IMR-90 (cell line): ENCODE measurements at regions not wholly inside any gene's neighbourhood (a gene's known extent, or its start where the extent isn't known, plus 50 kb on each side); places are given as distances from the start of the nearest gene placed in this dataset.

Source experiments
- ATAC-seq: fragments of 200-7000 bp; cut with Tn5 transposase; 2 replicates; pipeline ENCODE4 v1.9.1; 2020; ENCODE audit warnings: low read depth, mild to moderate bottlenecking, moderate library complexity
- BruUV-seq: library from RNA; stranded (reverse); fragments of 400-500 nt; replicated peaks from 2 replicates; lab custom pipeline; 2021; lab: Mats Ljungman, UMichigan
- CTCF ChIA-PET: fragments of 300-600 bp; formaldehyde crosslinking; extraction: SDS; loops from one replicate; lab custom pipeline; 2021; ENCODE audit warnings: antibody characterized with exemption; lab: Yijun Ruan, JAX
- POLR2A ChIA-PET: fragments of 300-600 bp; sonication (Branson Sonifier 250); formaldehyde crosslinking; loops from one replicate; lab custom pipeline; 2022; ENCODE audit warnings: antibody characterized with exemption; ENCODE audit not compliant: unreplicated experiment; lab: Charles Lee
- DNase-seq: peaks from one replicate; pipeline ENCODE4 v3.0.0; 2013
- H2AFZ ChIP-seq: replicated peaks from 2 replicates; pipeline ENCODE3; 2013; ENCODE audit warnings: low read length, mild to moderate bottlenecking; ENCODE audit not compliant: poor library complexity
- H2AK5ac ChIP-seq: 2 replicates; pipeline ENCODE4 v1.6.1; 2013; ENCODE audit warnings: low read depth, low read length, inconsistent platforms
- H2AK9ac ChIP-seq: replicated peaks from 2 replicates; pipeline ENCODE3; 2013; ENCODE audit warnings: mild to moderate bottlenecking, low read depth, low read length, moderate library complexity; ENCODE audit not compliant: poor library complexity
- H2BK120ac ChIP-seq: 2 replicates; pipeline ENCODE4 v1.6.1; 2013; ENCODE audit warnings: low read depth, low read length, inconsistent platforms
- H2BK15ac ChIP-seq: 3 replicates; pipeline ENCODE4 v1.6.1; 2013; ENCODE audit warnings: low read depth, low read length, inconsistent platforms
- H2BK20ac ChIP-seq: 2 replicates; pipeline ENCODE4 v1.6.1; 2013; ENCODE audit warnings: low read depth, mild to moderate bottlenecking, inconsistent platforms, low read length, moderate library complexity
- H2BK5ac ChIP-seq: 2 replicates; pipeline ENCODE4 v1.6.1; 2013; ENCODE audit warnings: mild to moderate bottlenecking, low read depth, low read length, inconsistent platforms; ENCODE audit not compliant: poor library complexity, severe bottlenecking
- H3K14ac ChIP-seq: replicated peaks from 2 replicates; pipeline ENCODE4 v1.6.1; 2013; ENCODE audit warnings: low read depth, low read length, inconsistent platforms
- H3K18ac ChIP-seq: 2 replicates; pipeline ENCODE4 v1.6.1; 2013; ENCODE audit warnings: low read depth, low read length, control low read depth
- H3K23ac ChIP-seq: 2 replicates; pipeline ENCODE4 v1.6.1; 2013; ENCODE audit warnings: low read depth, low read length, inconsistent platforms
- H3K27ac ChIP-seq: 2 replicates; pipeline ENCODE4 v1.5.1; 2013; ENCODE audit warnings: mild to moderate bottlenecking, control low read depth, low read length; ENCODE audit not compliant: insufficient read depth
- H3K27me3 ChIP-seq: 2 replicates; pipeline ENCODE4 v1.6.1; 2013; ENCODE audit warnings: low read length; ENCODE audit not compliant: control insufficient read depth, insufficient read depth
- H3K36me3 ChIP-seq: 2 replicates; pipeline ENCODE4 v1.6.1; 2013; ENCODE audit warnings: low read length, mixed read lengths; ENCODE audit not compliant: control insufficient read depth, insufficient read depth
- H3K4ac ChIP-seq: 2 replicates; pipeline ENCODE4 v1.6.1; 2013; ENCODE audit warnings: low read depth, low read length, inconsistent platforms
- H3K4me1 ChIP-seq: 2 replicates; pipeline ENCODE4 v1.6.1; 2013; ENCODE audit warnings: low read length, mixed read lengths; ENCODE audit not compliant: control insufficient read depth, insufficient read depth
- H3K4me2 ChIP-seq: 2 replicates; pipeline ENCODE4 v1.6.1; 2013; ENCODE audit warnings: low read depth, mild to moderate bottlenecking, control low read depth, low read length, moderate library complexity
- H3K4me3 ChIP-seq: 2 replicates; pipeline ENCODE4 v1.5.1; 2013; ENCODE audit warnings: low read depth, mild to moderate bottlenecking, control low read depth, low read length, moderate library complexity; ENCODE audit not compliant: insufficient read depth
- H3K56ac ChIP-seq: 2 replicates; pipeline ENCODE4 v1.6.1; 2013; ENCODE audit warnings: low read length, inconsistent platforms; ENCODE audit not compliant: insufficient read depth; ENCODE audit errors: extremely low read depth
- H3K79me1 ChIP-seq, 2 experiments: 2 replicates each; pipeline ENCODE4 v1.6.1; 2013; ENCODE audit warnings: low read length in 2 of 2, inconsistent platforms in 1 of 2, low read depth in 1 of 2
- H3K9ac ChIP-seq: 2 replicates; pipeline ENCODE4 v1.6.1; 2013; ENCODE audit warnings: low read depth, low read length, control low read depth
- H3K9me1 ChIP-seq: 2 replicates; pipeline ENCODE4 v1.6.1; 2013; ENCODE audit warnings: low read length, inconsistent platforms; ENCODE audit not compliant: insufficient read depth
- H3K9me3 ChIP-seq: 2 replicates; pipeline ENCODE4 v1.6.1; 2013; ENCODE audit warnings: low read length; ENCODE audit not compliant: control insufficient read depth, insufficient read depth
- H4K20me1 ChIP-seq: 2 replicates; pipeline ENCODE4 v1.6.1; 2013; ENCODE audit warnings: low read length, inconsistent platforms; ENCODE audit not compliant: insufficient read depth
- H4K5ac ChIP-seq: 2 replicates; pipeline ENCODE4 v1.6.1; 2013; ENCODE audit warnings: mild to moderate bottlenecking, low read depth, low read length, control low read depth
- H4K8ac ChIP-seq, 2 experiments: 2 replicates each; pipeline ENCODE4 v1.6.1; 2013; ENCODE audit warnings: low read depth in 2 of 2, low read length in 2 of 2, control low read depth in 1 of 2, inconsistent platforms in 1 of 2
- H4K91ac ChIP-seq: 2 replicates; pipeline ENCODE4 v1.6.1; 2013; ENCODE audit warnings: low read depth, low read length, inconsistent platforms; ENCODE audit not compliant: insufficient read depth
- BHLHE40 ChIP-seq: fragments of 150-350 bp; IDR thresholded peaks from 2 replicates; pipeline ENCODE4 v1.6.1; 2016; ENCODE audit warnings: mild to moderate bottlenecking, low read depth, low read length
- CEBPB ChIP-seq: IDR thresholded peaks from 2 replicates; pipeline ENCODE4 v1.6.1; 2012; ENCODE audit warnings: low read depth, low read length, improper control_type of control experiment
- CHD1 ChIP-seq: IDR thresholded peaks from 2 replicates; pipeline ENCODE4 v1.6.1; 2012; ENCODE audit warnings: low read depth, low read length, improper control_type of control experiment
- ELK1 ChIP-seq: fragments of 150-350 bp; IDR thresholded peaks from 2 replicates; pipeline ENCODE4 v1.6.1; 2016; ENCODE audit warnings: low read depth, mild to moderate bottlenecking, low read length, moderate library complexity, borderline replicate concordance
- FOS ChIP-seq: fragments of 150-350 bp; IDR thresholded peaks from 2 replicates; pipeline ENCODE4 v1.6.1; 2016; ENCODE audit warnings: low read depth, low read length
- MAFK ChIP-seq: IDR thresholded peaks from 2 replicates; pipeline ENCODE4 v1.6.1; 2012; ENCODE audit warnings: low read depth, low read length, improper control_type of control experiment
- MAZ ChIP-seq: IDR thresholded peaks from 2 replicates; pipeline ENCODE4 v1.6.1; 2012; ENCODE audit warnings: low read depth, mild to moderate bottlenecking, low read length, improper control_type of control experiment, moderate library complexity, borderline replicate concordance
- MXI1 ChIP-seq: IDR thresholded peaks from 2 replicates; pipeline ENCODE4 v1.6.1; 2012; ENCODE audit warnings: low read depth, mild to moderate bottlenecking, low read length, moderate library complexity, borderline replicate concordance
- NFE2L2 ChIP-seq: fragments of 150-350 bp; IDR thresholded peaks from 2 replicates; pipeline ENCODE4 v1.6.1; 2016; ENCODE audit warnings: low read depth, mild to moderate bottlenecking, low read length
- POLR2A ChIP-seq: IDR thresholded peaks from 2 replicates; pipeline ENCODE4 v1.6.1; 2012; ENCODE audit warnings: mild to moderate bottlenecking, low read depth, low read length
- RAD21 ChIP-seq: IDR thresholded peaks from 2 replicates; pipeline ENCODE4 v1.6.1; 2012; ENCODE audit warnings: low read length, improper control_type of control experiment
- RCOR1 ChIP-seq: IDR thresholded peaks from 2 replicates; pipeline ENCODE4 v1.6.1; 2012; ENCODE audit warnings: mild to moderate bottlenecking, low read length, improper control_type of control experiment; ENCODE audit not compliant: insufficient replicate concordance
- RFX5 ChIP-seq: IDR thresholded peaks from 2 replicates; pipeline ENCODE4 v1.8.0; 2012; ENCODE audit warnings: low read depth, mild to moderate bottlenecking, low read length, moderate library complexity
- SMC3 ChIP-seq: fragments of 150-350 bp; IDR thresholded peaks from 2 replicates; pipeline ENCODE4 v1.6.1; 2016; ENCODE audit warnings: low read depth, mild to moderate bottlenecking, antibody characterized with exemption, low read length, moderate library complexity
- USF2 ChIP-seq: fragments of 150-350 bp; IDR thresholded peaks from 2 replicates; pipeline ENCODE4 v1.6.1; 2017; ENCODE audit warnings: mild to moderate bottlenecking, antibody characterized with exemption, low read length, low read depth
- WGBS, 2 experiments: methylation state at CpG; one replicate each; pipeline versions ENCODE4 v1.1.5 to v1.1.7; 2013; ENCODE audit warnings: missing lambda C conversion rate in 2 of 2; ENCODE audit not compliant: insufficient read length in 1 of 2; ENCODE audit errors: extremely low coverage in 2 of 2; 5-methylcytosine and 5-hydroxymethylcytosine counted together
- dilution Hi-C: fragments of 300-500 bp; cut with HindIII; formaldehyde crosslinking; loops from one replicate; pipeline ENCODE4 v1.14.3; 2018; ENCODE audit warnings: low sequenced_read_pairs; ENCODE audit not compliant: unreplicated experiment
- in situ Hi-C: fragments of 300-500 bp; cut with MboI; formaldehyde crosslinking; loops from 3 replicates; pipeline ENCODE4 v1.14.3; 2019; ENCODE audit warnings: low sequenced_read_pairs, inconsistent platforms, mixed read lengths
- intact Hi-C: fragments of 100-400 bp; cut with micrococcal nuclease; formaldehyde crosslinking; loops from 2 replicates; pipeline ENCODE4 v1.10.0; 2022

- Histone ChIP-seq H3K27me3 (no peaks in the 10 kb centered on the region), H2AK5ac (no peak overlapping the region), H3K4me2 (no peak overlapping the region), H2AFZ (no peak overlapping the region), H3K36me3 (no peaks in the 10 kb centered on the region), H4K91ac (no peak overlapping the region), H4K8ac (no peak overlapping the region), H3K9me3 (peaks cover 5% of the 10 kb centered on the region; the same call in 1 of the 2 replicates), H2BK20ac (no peak overlapping the region), H3K4me3 (no peak overlapping the region), H3K56ac (no peak overlapping the region), H3K27ac (no peak overlapping the region), H3K4me1 (no peaks in the 10 kb centered on the region), H2BK5ac (no peak overlapping the region), H3K23ac (no peak overlapping the region), H4K5ac (no peak overlapping the region), H2AK9ac (no peak overlapping the region), H3K4ac (no peak overlapping the region), H2BK15ac (no peak overlapping the region), H3K9me1 (no peaks in the 10 kb centered on the region), H3K14ac (no peak overlapping the region), H3K9ac (no peak overlapping the region), H3K79me1 (no peaks in the 10 kb centered on the region), H4K20me1 (no peaks in the 10 kb centered on the region), H2BK120ac (no peak overlapping the region), H3K18ac (no peak overlapping the region)
- ChIA-PET CTCF (no interaction called here), POLR2A (no interaction called here)
- no peak for DNase-seq
- no TSS peak for BruUV-seq
- in situ Hi-C loops (no loop called here), intact Hi-C loops (no loop called here), dilution Hi-C loops (no loop called here)
- TF ChIP-seq NFE2L2, result no peak
- TF ChIP-seq BHLHE40, result no peak
- no peak for TF ChIP-seq MAZ
- no peak for TF ChIP-seq POLR2A
- no peak for TF ChIP-seq SMC3
- no peak for TF ChIP-seq RAD21
- TF ChIP-seq MAFK, result no peak
- TF ChIP-seq RCOR1, result no peak
- TF ChIP-seq ELK1, result no peak
- TF ChIP-seq CHD1, result no peak
- no peak for TF ChIP-seq FOS
- no peak for TF ChIP-seq MXI1
- no peak for TF ChIP-seq CEBPB
- TF ChIP-seq USF2, result no peak
- no peak for TF ChIP-seq RFX5
- WGBS, 2 experiments, result no CpG with 5 or more reads among the region's 3 CpGs
- no peak for ATAC-seq
Observed at GRCh38 chr4:171521726-171522125, 291.5 kb upstream of the GALNTL6 start.
